GM18867 (cell line): ENCODE measurements at regions not wholly inside any gene's neighbourhood (a gene's known extent, or its start where the extent isn't known, plus 50 kb on each side); places are given as distances from the start of the nearest gene placed in this dataset.

Source experiments
- ATAC-seq: cut with Tn5 transposase; IDR thresholded peaks from one replicate; pipeline ENCODE4 v1.9.1; 2021; ENCODE audit warnings: mild to moderate bottlenecking, moderate library complexity; ENCODE audit not compliant: unreplicated experiment

DNA sequence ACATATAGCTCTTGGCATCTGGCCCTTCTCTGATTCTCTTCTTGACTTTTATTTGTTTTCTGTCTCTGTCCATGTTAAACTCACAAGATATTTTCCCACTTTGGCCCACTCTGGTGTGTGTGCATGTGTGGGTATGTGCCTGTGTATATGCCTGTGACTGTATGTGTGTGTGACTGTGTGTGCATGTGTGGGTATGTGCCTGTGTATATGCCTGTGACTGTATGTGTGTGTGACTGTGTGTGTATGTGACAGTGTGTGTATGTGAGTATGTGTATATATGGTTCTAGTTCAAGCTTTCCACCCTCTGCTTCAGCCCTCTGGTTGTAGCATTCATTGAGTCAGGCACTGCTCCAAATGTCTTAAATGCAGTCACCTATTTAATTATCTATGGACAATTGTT, 88.6 kb upstream of the GGTLC1 start:
- no peak for ATAC-seq

GRCh38 chr20:24070679-24071078, 82.1 kb upstream of the GGTLC1 start:
- no peak for ATAC-seq

- no peak for ATAC-seq
Observed at GRCh38 chr20:24066076-24066700, 77.6 kb upstream of the GGTLC1 start.

DNA sequence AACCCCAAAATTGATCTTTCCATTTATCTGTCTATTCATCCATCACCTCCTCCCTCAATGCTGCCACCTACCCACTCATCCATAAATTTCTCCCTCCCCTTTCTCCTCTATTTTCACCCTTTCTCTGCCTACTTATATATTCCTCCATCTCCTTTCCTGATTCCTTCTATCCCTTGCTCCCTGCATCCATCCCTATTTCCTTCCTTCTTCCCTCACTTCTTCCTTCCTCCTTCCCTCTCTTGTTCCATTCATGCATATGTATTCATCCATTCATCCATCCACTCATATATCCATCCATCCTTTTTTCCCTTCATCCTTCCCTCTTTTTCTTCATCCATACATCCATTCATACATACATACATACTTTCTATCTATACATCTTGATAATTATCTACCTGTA, 76.3 kb upstream of the GGTLC1 start:
- no peak for ATAC-seq

GRCh38 chr20:24064092-24064491, 75.5 kb upstream of the GGTLC1 start:
- no peak for ATAC-seq

DNA sequence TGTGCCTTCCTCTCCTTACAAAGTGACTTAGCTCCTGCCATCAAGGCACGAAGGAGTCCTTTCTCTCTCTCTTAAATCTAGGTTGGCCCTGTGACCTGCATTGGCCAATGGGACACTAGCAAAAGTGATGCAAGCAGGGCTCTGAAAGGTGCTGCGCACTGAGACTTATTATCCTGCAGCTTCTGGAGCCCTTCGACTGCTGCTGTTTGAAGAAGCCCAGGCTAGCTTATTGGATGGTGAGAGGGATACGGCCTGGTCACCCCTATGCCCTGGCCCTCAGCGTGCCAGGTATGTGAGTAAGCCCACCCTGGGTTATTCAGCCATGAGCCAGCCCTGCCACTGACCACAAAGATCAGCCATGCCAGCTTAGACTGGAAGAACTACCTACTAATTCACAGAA, 74.5 kb upstream of the GGTLC1 start:
- ATAC-seq, result no peak

- ATAC-seq, result no peak
Observed at GRCh38 chr20:24060851-24061590, 72.4 kb upstream of the GGTLC1 start.

DNA sequence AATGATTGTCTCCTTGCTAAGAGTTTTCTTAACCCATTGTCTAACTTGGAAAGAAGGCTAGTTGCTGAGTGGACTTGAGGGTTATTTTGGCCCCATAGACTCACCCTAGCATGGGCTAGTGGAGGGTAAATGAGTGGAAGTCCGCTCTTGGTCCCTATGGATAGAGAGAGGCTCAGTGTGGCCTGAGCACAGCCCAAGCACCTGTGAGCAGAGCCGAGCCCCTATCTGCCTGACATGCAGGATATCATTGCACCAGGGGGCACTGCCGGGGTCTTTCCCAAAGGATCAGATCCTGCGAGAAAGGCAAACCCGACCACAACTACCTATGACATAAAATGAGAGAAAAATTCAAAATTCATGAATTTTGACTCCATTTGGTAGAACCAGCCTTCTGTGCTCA, 70.6 kb upstream of the GGTLC1 start:
- no peak for ATAC-seq

- no peak for ATAC-seq
Observed at GRCh38 chr20:24056491-24056890, 67.9 kb upstream of the GGTLC1 start.

- ATAC-seq, result no peak
Observed at GRCh38 chr20:24052599-24053275, 64.2 kb upstream of the GGTLC1 start.

DNA sequence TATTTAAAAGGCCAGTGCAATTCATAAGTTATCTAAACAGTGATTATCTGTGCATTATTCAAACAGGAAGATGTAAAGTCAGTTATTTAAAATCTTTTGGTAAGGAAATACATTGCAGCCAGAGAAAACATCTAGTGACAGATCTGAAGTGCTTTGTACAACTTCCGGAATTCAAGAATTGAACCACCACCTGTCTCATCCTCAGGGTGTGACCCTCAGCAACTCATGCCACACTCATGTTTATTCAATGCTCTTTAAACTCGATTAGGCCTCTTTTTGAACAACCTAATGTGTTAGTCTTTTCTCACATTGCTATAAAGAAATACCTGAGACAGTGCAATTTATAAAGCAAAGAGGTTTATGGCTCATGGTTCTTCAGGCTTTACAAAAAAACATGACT, 62.6 kb upstream of the GGTLC1 start:
- ATAC-seq, result no peak

- no peak for ATAC-seq
Observed at GRCh38 chr20:24050119-24050518, 61.5 kb upstream of the GGTLC1 start.

DNA sequence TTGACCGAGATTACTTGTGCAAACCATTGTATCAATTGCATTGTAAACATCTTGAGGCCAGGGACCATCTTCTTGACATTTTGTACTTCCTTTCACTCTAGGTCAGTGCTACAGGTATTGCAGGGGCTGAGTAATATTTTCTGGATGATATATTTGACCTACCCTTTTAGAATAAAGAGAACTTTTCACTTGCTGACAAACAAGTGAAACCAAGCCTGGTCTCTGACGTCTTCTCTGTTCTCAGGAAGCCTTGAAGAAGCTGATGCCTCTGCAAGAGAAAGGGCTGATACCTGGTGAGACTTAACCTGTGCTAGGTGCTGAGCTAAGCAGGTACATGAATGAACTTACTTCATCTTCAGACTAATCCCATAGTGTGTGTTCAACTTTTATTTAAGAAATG, 60.5 kb upstream of the GGTLC1 start:
- ATAC-seq, result no peak

DNA sequence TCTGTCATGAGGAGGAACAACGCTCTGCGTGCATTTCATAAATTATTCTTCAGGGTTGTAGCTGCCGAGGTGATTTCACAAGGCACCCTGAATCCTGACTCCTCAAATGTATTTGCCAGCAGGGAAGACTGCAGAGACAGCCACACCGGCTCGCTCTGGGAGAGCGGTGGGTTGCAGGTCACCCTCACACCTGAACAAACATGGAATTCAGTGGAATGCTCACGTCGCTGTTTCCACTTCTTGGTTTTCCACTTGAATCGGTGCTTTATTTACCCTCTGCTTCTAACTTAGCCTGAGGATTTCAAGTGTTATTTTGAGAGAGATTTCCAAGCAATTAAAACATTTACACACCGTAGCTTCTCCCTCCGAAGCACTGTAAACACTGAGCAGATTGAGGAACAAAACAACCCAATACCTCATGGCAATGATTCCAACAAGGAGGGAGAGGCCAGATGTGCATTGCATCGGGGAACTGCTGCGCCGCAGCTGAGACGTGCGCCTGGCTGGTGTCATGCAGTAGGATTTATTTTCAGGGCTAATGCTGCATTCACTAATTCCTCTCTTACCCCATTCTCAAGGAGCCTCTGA, 59.5 kb upstream of the GGTLC1 start:
- no peak for ATAC-seq

DNA sequence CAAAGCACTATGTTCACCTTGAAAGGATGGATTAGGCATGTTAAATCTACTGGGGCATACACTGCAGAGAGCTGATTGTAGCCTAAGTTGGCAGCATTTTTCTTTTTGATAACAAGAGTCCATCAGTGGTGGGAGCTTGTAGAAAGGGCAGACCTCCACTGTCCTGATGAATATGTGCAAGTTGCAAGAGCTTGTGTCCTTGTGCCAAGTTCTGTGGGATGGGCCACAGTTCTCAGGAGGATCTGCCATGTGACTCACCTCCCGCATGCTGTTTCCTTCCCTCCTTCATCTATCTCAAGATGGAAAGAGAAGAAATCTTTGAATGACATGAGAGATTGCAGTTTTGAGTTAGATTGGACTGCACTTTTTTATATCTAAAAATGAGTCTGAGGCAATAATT, 58.3 kb upstream of the GGTLC1 start:
- no peak for ATAC-seq

DNA sequence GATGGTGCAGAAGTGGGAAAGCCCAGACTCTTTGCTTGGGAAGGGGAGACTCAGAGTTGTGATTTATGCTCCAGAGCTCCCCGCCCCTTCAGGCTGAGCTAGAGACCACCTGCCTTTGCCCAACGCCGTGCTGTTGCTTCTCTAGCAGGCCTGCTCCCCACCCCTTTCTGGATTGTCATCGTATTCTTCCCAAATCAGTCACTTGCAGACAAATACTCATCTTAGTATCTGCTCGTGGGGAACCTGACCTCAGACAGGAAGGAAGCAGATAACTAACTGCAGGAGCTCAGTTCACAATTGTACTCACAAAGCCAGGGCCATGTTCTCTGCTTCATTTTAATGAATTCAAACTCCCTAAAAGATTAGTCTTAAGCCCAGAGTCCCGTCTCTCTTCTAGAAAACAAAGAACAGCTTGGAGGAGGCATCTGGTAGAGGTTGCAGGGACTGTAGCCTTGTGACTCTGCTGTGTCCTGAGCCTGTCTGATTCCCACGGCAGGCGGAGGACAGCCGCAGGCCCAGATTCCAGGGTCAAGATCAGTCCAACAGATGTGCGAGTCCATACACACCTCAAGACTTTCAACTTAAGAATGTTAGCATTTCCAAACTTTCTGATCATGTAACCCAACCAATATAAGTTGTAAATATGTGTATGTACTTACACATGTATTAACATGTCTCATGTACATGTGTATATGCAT, 57.2 kb upstream of the GGTLC1 start:
- no peak for ATAC-seq

DNA sequence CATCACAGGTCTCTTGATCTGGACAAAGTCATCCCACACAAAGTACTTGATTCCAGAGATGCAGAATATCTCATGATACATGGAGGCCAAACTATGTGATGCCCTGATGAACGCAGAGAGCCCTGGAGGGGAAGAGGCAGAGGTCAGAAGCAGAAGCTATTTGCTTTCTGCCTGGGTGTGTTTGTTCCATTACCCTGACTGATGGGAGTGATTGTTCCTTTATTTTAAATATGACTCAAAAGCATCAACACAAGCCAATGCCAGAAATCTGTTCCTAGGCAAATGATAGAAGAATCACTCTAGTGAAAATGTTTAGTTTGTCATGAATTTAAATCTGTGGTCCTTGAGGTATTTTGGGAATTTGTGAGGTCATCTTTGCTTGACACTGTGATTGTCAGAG, 54.7 kb upstream of the GGTLC1 start:
- no peak for ATAC-seq

DNA sequence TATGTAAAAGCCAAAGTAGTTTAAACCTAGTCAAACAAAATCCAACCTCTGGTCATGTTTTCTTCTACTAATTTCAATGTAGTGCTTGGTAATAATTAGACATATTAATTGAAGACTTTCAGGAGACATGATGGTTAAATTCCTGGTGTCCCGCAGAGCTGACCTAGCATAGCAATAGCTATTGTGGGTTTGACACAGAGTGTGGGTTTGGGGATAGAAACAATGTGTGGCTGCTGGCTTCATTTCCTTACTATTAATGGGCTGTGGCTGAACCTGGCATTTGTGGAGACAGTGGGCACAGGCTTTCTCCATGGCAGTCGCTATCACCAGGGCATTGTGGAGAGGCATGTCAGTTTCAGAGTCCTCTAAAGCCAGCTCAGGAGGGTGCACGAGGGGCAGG, 54.1 kb upstream of the GGTLC1 start:
- no peak for ATAC-seq

GRCh38 chr20:24040896-24041459, 52.4 kb upstream of the GGTLC1 start:
- ATAC-seq, result no peak

GRCh38 chr20:24039196-24039595, 50.6 kb upstream of the GGTLC1 start:
- no peak for ATAC-seq
